SW480 (cell line): ENCODE measurements at regions not wholly inside any gene's neighbourhood (a gene's known extent, or its start where the extent isn't known, plus 50 kb on each side); places are given as distances from the start of the nearest gene placed in this dataset.
"Not testable (repeated sequence)": the region's sequence is repeated elsewhere in the genome, so short reads cannot be mapped to it uniquely, and the experiment has no call there.

Experiments
- DNase-seq: peaks from one replicate; pipeline ENCODE4 v3.0.0-alpha.2; 2016; ENCODE audit warnings: low spot score

- no peak for DNase-seq
Measured at GRCh38 chr4:132094017-132094416, 1055.1 kb upstream of the PCDH10 start.

DNA sequence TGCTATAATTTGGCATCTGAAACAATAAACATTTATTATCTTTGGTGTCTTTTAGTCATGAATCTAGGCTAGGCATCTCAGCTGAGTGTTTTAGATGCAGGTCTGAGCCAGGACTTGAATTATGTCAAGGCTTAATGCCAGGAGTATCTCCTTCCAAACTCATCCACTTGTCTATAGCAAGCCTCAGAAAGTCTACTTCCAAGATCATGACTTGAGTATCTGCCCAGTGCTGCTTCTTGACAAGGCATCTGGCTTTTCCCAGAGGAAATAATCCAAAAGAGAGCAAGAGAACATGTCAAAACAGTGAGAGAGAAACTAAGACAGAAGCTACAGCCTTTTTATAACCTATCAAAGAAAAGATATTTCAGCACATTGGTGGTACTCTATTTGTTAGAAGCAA is 1052.1 kb upstream of the PCDH10 start:
- DNase-seq, result no peak

DNA sequence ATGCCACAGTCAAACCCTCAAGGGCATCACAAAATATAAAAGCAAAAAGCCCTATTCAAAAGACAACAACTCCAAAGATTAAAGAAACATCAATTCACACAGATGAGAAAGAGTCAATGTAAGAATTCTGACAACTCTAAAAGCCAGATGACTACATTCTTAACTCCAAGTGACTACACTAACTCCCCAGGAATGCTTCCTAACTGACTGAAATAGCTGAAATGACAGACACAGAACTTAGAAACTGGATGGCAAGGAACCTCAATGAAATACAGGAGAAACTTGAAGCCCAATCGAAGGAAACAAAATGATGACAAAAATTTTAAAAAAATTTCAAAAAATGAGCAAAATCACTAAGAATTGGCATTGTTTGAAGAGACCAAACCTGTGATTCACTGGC is 1047.6 kb upstream of the PCDH10 start:
- DNase-seq, result no peak

DNA sequence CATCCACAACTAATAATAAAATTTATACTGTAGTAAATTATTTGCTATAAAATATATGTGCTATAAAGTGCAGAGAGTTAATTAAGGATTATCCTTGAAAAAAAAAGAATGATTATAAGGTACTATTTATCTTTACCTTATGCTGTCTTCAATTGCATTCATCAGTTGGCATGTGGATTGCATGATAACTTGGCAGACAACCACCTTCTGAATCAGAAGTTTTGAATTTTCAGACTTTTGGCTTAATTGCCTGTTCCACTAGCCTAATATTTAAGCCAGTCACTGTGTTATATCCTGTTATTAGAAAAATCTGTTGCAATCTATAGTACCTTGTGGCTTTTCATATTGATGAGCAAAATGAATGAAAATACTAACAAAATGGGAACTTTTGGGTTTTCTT is 1040.3 kb upstream of the PCDH10 start:
- DNase-seq, result no peak

DNA sequence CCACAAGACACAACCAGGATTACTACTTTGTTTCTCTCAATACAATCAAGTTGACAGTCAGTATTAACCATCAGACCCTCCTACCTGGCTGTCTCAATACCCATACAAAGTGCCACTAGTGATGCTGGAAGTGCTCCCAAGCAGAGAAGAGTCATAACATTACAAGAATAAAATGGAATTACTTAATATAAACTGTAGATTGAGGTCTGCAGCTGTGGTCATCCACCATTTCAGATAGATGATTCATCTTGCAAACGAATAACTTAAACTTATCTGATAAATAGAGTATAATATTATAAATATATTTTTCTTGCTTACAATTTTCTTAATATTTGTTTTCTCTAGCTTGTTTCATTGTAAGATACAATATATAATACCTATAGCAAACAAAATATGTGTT is 1034.2 kb upstream of the PCDH10 start:
- DNase-seq, result no peak

GRCh38 chr4:132122741-132123140 is 1026.4 kb upstream of the PCDH10 start:
- not testable (repeated sequence) for DNase-seq

DNA sequence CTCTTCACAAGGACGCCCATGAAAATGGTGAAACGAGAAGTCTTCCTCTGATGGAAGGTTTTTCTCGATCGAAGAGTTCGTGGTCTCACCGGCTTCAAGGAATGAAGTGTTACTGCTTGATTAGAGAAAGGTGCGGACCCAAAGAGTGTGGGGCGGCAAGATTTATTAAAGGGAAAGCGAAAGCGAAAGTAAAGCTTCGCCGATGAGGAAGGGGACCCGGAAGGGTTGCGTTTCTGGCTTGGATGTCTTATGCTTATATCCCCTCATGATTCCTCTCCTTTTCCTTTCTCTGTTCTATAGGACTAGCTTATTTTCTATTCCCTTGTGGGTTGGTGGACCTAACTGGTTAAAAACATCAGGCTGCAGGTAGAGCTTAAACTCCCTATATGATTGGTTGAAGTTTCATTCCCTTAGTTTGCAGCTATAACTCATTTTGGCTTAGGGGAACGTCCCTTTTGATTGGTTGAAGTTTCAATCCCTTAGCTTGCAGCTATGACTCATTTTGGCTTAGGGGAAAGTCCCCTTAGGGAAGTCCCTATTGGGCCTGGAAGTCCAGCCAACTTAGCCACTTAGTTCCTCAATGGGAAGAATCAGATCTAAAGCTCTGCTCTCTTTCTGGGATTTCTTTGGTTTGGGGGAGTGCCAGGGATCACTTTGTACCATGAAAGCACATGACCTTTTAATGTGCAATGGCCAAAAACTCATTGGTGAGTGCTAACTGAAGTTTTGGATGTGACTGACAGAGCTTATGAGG is 1025.0 kb upstream of the PCDH10 start:
- DNase-seq, result no peak

DNA sequence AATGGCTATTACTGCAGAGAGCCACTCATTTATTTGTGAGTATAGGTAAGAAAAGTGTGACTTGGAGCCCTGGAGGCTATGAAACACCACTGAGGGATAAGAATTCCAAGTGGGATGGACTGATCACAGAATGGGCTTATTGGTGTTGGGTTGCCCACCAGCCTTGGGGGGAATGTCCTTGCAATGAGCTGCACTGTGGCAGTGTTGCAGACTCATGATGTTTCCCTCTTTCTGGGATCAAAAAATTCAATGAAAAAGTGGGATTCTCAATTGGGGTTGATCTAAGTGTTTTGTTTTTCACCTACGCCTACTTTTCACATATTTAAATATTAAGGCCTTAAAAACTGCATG is 1024.5 kb upstream of the PCDH10 start:
- DNase-seq, result no peak

DNA sequence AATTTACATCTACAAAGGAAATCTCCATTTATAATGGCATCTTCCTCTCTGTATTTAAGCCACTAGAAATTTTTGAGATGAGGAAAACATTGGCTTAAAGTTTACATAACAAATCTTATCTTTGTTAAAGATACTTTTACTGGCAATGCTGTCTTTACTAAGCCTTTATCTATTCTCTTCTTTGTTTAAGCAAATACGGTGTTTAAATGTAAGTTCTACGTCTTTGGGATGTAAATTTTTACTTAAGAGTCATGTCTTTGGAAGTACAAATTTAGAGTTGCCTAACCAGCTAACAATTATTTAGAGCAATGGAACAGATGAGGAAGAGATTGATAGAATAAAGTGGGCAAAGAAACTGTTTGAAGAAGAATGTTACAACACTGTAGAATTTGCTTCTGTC is 1024.0 kb upstream of the PCDH10 start:
- DNase-seq, result no peak

DNA sequence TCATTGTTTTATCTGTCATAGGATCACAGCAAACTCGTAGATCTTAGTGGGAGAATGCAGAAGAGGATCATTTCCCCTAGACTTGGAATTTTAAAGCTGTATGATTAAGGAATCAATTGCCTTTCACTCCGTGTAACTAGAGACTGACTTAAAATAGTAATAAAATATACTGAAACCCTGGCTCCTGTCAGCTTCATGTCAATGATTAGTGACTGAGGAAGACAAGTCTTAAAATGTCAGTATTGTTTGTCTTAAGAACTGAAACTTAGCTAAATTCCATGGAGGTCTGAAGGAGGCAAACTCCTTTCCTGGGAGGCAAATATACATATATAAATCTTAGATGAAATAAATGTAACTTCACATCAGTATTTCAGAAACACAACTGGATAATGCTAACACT is 1016.7 kb upstream of the PCDH10 start:
- DNase-seq, result no peak

DNA sequence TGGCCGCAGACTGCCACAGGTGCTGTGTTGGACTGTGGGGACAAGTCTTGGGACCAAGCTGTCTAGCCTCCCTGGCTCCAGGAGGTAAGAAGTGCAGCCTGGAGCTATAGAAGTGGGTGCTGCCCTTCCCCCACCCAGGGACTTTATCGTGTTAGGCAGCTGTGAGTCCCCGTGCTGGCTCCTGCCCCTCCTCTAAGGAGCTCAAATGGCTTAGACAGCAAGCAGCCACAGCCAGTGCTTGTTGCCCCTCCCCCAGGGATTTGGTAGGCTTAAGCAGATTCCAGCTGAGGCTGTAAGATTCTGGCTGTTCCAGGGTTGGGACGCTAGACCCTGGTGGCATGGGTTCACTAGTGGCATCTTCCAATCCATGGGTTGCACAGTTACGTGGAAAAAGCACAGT is 979.4 kb upstream of the PCDH10 start:
- no peak for DNase-seq

DNA sequence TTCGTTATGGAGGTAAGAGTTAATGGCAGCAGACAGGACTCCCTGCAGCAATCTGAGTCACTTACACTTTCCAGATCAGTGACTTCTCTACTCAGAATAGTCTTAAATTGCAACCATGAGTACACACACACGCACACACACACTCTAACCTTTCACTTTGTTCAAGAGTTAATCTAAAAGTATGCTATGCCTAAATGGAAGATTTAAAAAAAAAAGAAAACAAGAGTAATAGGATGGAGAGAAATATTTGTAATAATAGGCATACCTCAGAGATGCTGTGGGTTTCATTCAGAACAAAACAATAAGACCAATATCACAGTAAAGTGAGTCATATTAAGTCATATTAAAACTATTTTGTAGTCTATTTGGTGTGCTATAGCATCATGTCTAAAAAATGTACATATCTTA is 969.1 kb upstream of the PCDH10 start:
- no peak for DNase-seq

DNA sequence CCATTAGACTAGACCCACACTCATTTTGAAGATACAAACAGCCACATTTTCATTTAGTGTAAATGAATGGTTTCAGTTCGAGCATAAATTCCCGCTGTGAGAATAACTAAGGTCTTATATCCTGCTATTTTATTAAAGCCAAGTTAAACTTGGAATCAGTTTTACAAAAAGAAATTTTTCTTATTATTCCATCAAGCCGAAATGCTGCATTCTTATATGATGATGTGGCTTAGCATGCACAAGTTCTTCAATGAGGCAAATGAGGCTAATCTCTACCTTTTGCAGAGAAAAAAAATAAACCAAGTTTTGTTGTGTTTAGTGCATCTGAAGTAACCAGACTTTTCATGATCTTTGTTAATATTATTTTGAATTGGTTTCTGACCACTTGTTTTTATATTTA is 953.9 kb upstream of the PCDH10 start:
- DNase-seq, result no peak

GRCh38 chr4:132203618-132204017 is 945.5 kb upstream of the PCDH10 start:
- DNase-seq, result no peak

GRCh38 chr4:132214519-132214918 is 934.6 kb upstream of the PCDH10 start:
- DNase-seq, result no peak

DNA sequence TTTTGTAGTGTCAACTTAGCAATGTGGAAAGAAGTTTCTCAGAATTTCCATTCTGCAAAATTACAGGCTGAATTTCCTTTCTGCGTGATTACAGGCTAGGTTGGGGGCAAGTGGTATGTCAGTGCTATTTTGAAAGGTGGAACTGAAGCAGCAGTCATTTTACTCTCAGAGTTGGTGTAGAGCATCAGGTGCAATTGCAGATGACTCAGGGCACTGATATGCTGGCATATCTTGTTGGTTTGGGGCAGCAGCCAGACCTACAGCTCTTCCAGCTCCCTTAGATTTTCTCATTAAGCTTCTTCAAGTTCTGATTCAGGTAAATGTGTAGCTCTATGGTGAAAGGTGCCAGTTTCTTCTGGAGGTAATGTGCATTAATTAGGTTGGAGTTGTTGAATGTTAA is 930.7 kb upstream of the PCDH10 start:
- no peak for DNase-seq

DNA sequence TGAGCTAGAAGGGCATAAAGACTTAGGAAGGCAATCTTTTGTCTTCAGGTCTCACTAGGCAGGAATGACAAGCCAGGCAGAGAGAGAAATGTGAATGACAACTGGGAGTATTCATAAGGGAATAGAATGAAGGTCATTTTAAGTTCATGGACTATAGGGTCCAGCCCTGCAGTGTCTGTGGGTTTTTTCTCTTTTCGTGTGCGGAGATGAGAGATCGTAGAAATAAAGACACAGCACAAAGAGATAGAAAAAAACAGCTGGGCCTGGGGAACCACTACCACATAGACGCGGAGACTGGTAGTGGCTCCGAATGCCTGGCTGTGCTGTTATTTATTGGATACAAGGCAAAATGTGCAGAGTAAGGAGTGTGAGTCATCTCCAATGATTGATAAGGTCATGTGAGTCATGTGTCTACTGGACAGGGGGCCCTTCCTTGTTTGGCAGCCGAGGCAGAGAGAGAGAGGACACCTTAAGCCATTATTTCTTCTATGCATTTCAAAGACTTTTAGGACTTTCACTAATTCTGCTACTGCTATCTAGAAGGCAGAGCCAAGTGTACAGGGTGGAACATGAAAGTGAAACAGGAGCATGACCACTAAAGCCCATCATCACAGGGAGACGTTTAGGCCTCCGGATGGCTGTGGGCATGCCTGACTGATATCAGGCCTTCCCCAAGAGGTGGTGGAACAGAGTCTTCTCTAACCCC is 921.8 kb upstream of the PCDH10 start:
- no peak for DNase-seq

DNA sequence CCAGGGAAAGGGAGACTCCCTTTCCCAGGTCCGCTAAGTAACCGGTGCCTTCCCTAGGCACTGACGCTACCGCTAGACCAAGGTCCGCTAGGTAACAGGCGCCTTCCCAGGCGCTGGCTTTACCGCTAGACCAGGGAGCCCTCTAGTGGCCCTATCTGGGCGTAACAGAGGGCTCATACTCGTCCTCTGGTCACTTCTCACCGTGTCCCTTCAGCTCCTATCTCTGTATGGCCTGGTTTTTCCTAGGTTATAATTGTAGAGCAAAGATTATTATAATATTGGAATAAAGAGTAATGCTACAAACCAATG is 921.3 kb upstream of the PCDH10 start:
- not testable (repeated sequence) for DNase-seq

DNA sequence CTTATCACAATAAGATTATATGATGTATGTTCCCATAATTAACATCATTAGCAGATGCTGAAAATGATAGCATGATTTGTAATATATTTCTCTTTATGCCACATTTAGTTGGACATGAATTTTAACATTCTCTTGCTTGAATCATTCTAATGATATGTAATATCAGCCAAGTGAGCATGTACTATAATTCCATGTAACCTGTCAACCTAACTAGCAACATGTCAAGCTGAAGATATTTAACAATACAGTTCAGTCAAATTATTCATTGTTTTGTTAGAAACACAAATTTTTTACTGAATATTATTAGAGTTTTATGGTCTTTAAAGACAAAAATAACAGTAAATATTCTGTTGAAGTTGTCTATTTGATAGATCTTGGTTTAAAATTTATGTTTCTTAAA is 920.4 kb upstream of the PCDH10 start:
- DNase-seq, result no peak

DNA sequence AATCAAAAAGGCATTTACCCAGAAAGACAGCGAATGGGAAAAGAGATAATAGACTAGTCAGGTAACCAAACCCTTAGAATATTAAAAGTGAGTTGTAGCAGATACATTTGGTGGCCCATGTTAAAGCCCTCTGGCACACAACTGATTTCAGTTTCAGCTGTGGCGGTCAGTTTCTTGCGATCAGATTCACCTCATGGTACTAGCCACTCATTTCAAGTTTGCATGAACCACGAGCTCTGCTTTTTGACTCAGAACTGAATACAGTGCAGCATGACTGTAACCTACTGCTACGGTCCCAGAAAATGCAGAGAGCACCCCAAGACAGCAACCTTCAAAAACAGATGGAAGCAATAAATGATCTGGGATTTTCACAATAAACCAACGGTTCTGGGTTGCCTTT is 919.1 kb upstream of the PCDH10 start:
- no peak for DNase-seq

DNA sequence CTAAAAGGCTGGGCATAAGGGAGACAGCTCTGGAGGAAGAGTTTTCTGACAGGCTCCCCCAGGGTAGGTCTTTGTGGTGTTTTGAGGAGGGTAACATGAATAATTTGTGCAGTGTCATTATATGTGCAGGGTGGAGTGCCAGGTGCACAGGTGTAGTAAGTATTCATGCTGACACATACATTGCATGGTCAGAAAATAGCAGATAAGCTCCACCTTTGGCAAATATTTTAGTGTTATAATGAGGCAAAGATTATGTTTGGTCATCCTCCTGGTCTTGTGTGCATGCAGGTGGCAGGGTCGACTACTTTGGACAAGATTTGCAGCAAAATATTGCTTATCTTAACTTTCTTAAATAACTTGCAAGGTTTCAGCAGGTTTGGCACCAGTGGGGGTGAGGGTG is 910.4 kb upstream of the PCDH10 start:
- no peak for DNase-seq

GRCh38 chr4:132240081-132240480 is 909.0 kb upstream of the PCDH10 start:
- DNase-seq, result no peak

DNA sequence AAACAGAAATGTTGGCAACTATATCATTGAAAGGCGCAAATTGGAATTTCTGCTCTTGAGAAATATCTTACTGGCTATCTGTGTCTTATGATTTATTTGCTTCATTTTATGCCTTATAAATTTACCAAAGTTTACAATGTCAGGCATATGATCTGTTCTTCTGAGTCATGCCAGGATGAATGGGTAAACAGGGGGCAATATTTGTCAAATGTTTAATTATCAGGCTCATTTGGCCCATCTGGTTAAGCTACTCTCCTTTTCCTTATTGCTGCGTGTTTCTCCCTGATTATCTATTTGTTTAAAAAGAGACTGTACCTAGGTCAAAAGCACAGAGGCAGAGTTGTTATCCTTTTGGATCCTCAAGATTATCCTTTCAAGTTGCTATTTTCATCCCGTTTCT is 903.8 kb upstream of the PCDH10 start:
- no peak for DNase-seq

- no peak for DNase-seq
Measured at GRCh38 chr4:132264176-132264575, 884.9 kb upstream of the PCDH10 start.
